HEK293 (cell line): ENCODE measurements at regions not wholly inside any gene's neighbourhood (a gene's known extent, or its start where the extent isn't known, plus 50 kb on each side); places are given as distances from the start of the nearest gene placed in this dataset.

Source experiments
- CTCF ChIA-PET: fragments of 350-600 bp; formaldehyde crosslinking; extraction: SDS; loops from one replicate; lab custom pipeline; 2021; ENCODE audit warnings: antibody characterized with exemption; lab: Yijun Ruan, JAX
- POLR2A ChIA-PET: fragments of 300-600 bp; formaldehyde crosslinking; extraction: SDS; loops from one replicate; lab custom pipeline; 2020; ENCODE audit warnings: antibody characterized with exemption, inconsistent platforms; lab: Yijun Ruan, JAX
- H3K27ac ChIP-seq: fragments of 200-500 bp; sonication (Bioruptor generic); 2 replicates; pipeline ENCODE4 v1.5.1; 2014; ENCODE audit warnings: low read depth, low read length, control low read depth, inconsistent platforms; ENCODE audit errors: extremely low read depth
- H3K36me3 ChIP-seq, 2 experiments: fragments of 200-500 bp in 1 of 2; sonication (Bioruptor generic) in 1 of 2; 1 replicate in 1 of 2; 2 replicates in 1 of 2; pipeline ENCODE4 v1.5.1; 2014 to 2017; ENCODE audit warnings: inconsistent platforms in 2 of 2, low read length in 2 of 2; ENCODE audit not compliant: control insufficient read depth in 2 of 2, insufficient read depth in 1 of 2
- H3K4me1 ChIP-seq: fragments of 200-500 bp; sonication (Bioruptor generic); 2 replicates; pipeline ENCODE4 v1.5.1; 2014; ENCODE audit warnings: mild to moderate bottlenecking, low read length, inconsistent platforms; ENCODE audit not compliant: control insufficient read depth, insufficient read depth
- H3K4me3 ChIP-seq: 2 replicates; pipeline ENCODE4 v1.5.1; 2011; ENCODE audit warnings: low read depth, mild to moderate bottlenecking, control low read depth, low read length, moderate library complexity
- H3K9me3 ChIP-seq: fragments of 200-500 bp; sonication (Bioruptor generic); 2 replicates; pipeline ENCODE4 v1.5.1; 2014; ENCODE audit warnings: low read depth, low read length, inconsistent platforms; ENCODE audit not compliant: control insufficient read depth, insufficient read depth
- OVOL3 ChIP-seq: fragments of 450-650 bp; formaldehyde crosslinking; IDR thresholded peaks from 2 replicates; pipeline ENCODE4 v1.5.1; 2016; ENCODE audit warnings: missing biosample characterization, missing genetic modification characterization
- PATZ1 ChIP-seq: fragments of 450-650 bp; formaldehyde crosslinking; IDR thresholded peaks from 2 replicates; pipeline ENCODE4 v1.5.1; 2016; ENCODE audit warnings: missing biosample characterization, missing genetic modification characterization
- SALL2 ChIP-seq: fragments of 450-650 bp; formaldehyde crosslinking; IDR thresholded peaks from 2 replicates; pipeline ENCODE4 v1.5.0; 2017; ENCODE audit warnings: missing biosample characterization, mild to moderate bottlenecking, missing genetic modification characterization, borderline replicate concordance
- SP2 ChIP-seq: fragments of 450-650 bp; formaldehyde crosslinking; IDR thresholded peaks from 2 replicates; pipeline ENCODE4 v1.5.1; 2016; ENCODE audit warnings: missing biosample characterization, missing genetic modification characterization
- ZBTB8A ChIP-seq: fragments of 450-650 bp; formaldehyde crosslinking; IDR thresholded peaks from 2 replicates; pipeline ENCODE4 v1.5.1; 2016; ENCODE audit warnings: missing biosample characterization, missing genetic modification characterization
- ZNF114 ChIP-seq: fragments of 450-650 bp; formaldehyde crosslinking; IDR thresholded peaks from 2 replicates; pipeline ENCODE4 v1.5.0; 2017; ENCODE audit warnings: missing biosample characterization, missing genetic modification characterization
- ZNF23 ChIP-seq: fragments of 450-650 bp; formaldehyde crosslinking; IDR thresholded peaks from 2 replicates; pipeline ENCODE4 v1.5.1; 2016; ENCODE audit warnings: missing biosample characterization, missing genetic modification characterization, borderline replicate concordance
- ZNF239 ChIP-seq: fragments of 450-650 bp; formaldehyde crosslinking; IDR thresholded peaks from 2 replicates; pipeline ENCODE4 v1.5.1; 2016; ENCODE audit warnings: missing biosample characterization, missing genetic modification characterization
- ZNF280C ChIP-seq: fragments of 450-650 bp; formaldehyde crosslinking; IDR thresholded peaks from 2 replicates; pipeline ENCODE4 v1.5.1; 2016; ENCODE audit warnings: missing biosample characterization, missing genetic modification characterization
- ZNF398 ChIP-seq: fragments of 450-650 bp; formaldehyde crosslinking; IDR thresholded peaks from 2 replicates; pipeline ENCODE4 v1.5.1; 2017; ENCODE audit warnings: missing biosample characterization, missing genetic modification characterization
- ZNF423 ChIP-seq: fragments of 450-650 bp; formaldehyde crosslinking; IDR thresholded peaks from 2 replicates; pipeline ENCODE4 v1.5.1; 2016; ENCODE audit warnings: missing biosample characterization, missing genetic modification characterization
- ZNF449 ChIP-seq: fragments of 450-650 bp; formaldehyde crosslinking; IDR thresholded peaks from 2 replicates; pipeline ENCODE4 v1.5.1; 2017; ENCODE audit warnings: missing biosample characterization, mild to moderate bottlenecking, missing genetic modification characterization, moderate library complexity
- ZNF529 ChIP-seq: fragments of 450-650 bp; formaldehyde crosslinking; IDR thresholded peaks from 2 replicates; pipeline ENCODE4 v1.5.1; 2017; ENCODE audit warnings: missing genetic modification characterization, missing biosample characterization; ENCODE audit not compliant: insufficient replicate concordance
- ZNF561 ChIP-seq: fragments of 450-650 bp; IDR thresholded peaks from 2 replicates; pipeline ENCODE4 v1.5.1; 2018; ENCODE audit warnings: missing biosample characterization, missing genetic modification characterization, borderline replicate concordance
- ZNF747 ChIP-seq: fragments of 450-650 bp; formaldehyde crosslinking; IDR thresholded peaks from 2 replicates; pipeline ENCODE4 v1.5.1; 2016; ENCODE audit warnings: missing biosample characterization, missing genetic modification characterization
- ZNF830 ChIP-seq: fragments of 450-650 bp; IDR thresholded peaks from 2 replicates; pipeline ENCODE4 v1.5.0; 2018; ENCODE audit warnings: missing biosample characterization, missing genetic modification characterization, low read depth, mild to moderate bottlenecking, moderate library complexity

- Histone ChIP-seq H3K4me3 (no peak overlapping the region), H3K36me3 (no peaks in the 10 kb centered on the region), H3K4me1 (no peaks in the 10 kb centered on the region), H3K9me3 (no peaks in the 10 kb centered on the region), H3K27ac (no peak overlapping the region)
- TF ChIP-seq PATZ1 (tag by site-specific recombination) (no peak), OVOL3 (tag by site-specific recombination) (no peak), ZNF423 (no peak)
- ChIA-PET POLR2A (no interaction called here), CTCF (interaction anchor here (1.3 kb wide), 1 partner anchor 9 kb away, joined by 4 read pairs; no protein-coding TSS in a partner anchor)
Observed at GRCh38 chr1:228972576-228972975, 237.3 kb downstream of the RHOU start.

GRCh38 chr1:228974273-228974672, 239.0 kb downstream of the RHOU start:
- no peak for TF ChIP-seq ZNF280C
- TF ChIP-seq ZNF529: no peak
- no peak for TF ChIP-seq ZBTB8A
- no peak for TF ChIP-seq ZNF23
- TF ChIP-seq SALL2 (tag by site-specific recombination): no peak
- no peak for TF ChIP-seq ZNF398 (tag by site-specific recombination)
- TF ChIP-seq ZNF239 (tag by site-specific recombination): no peak
- no peak for TF ChIP-seq ZNF561 (tag by site-specific recombination)
- no peak for TF ChIP-seq ZNF747
- no peak for TF ChIP-seq ZNF830
- TF ChIP-seq ZNF114 (tag by site-specific recombination): no peak
- TF ChIP-seq ZNF449: no peak
- no peak for TF ChIP-seq OVOL3 (tag by site-specific recombination)
- TF ChIP-seq SP2: no peak
- Histone ChIP-seq H3K9me3 (no peaks in the 10 kb centered on the region), H3K4me1 (no peaks in the 10 kb centered on the region), H3K27ac (no peak overlapping the region), H3K36me3 (no peaks in the 10 kb centered on the region), H3K4me3 (no peak overlapping the region)
- POLR2A ChIA-PET: no interaction called here
- CTCF ChIA-PET: interaction anchor here (0.6 to 1.0 kb wide), 3 partner anchors 9 to 1850 kb away, joined by 3 read pairs; no protein-coding TSS in a partner anchor
